Type B pancreatic cell (in vitro differentiated cells): ENCODE measurements at regions not wholly inside any gene's neighbourhood (a gene's known extent, or its start where the extent isn't known, plus 50 kb on each side); places are given as distances from the start of the nearest gene placed in this dataset.

Source experiments
- DNase-seq: peaks from one replicate; pipeline ENCODE4 v3.0.0; 2021; ENCODE audit warnings: mixed read lengths; ENCODE audit not compliant: unreplicated experiment; ENCODE audit errors: extremely low spot score
- H3K27ac Mint-ChIP-seq: 2 replicates; pipeline ENCODE4 v1.8.0; 2021; ENCODE audit warnings: mild to moderate bottlenecking, mixed read lengths
- H3K27me3 Mint-ChIP-seq: 2 replicates; pipeline ENCODE4 v1.8.0; 2021; ENCODE audit warnings: mixed read lengths
- H3K36me3 Mint-ChIP-seq: 2 replicates; pipeline ENCODE4 v1.8.0; 2021; ENCODE audit warnings: mixed read lengths
- H3K4me1 Mint-ChIP-seq: one replicate; pipeline ENCODE4 v1.8.0; 2021; ENCODE audit warnings: mixed read lengths; ENCODE audit not compliant: unreplicated experiment
- H3K4me3 Mint-ChIP-seq: 2 replicates; pipeline ENCODE4 v1.8.0; 2021; ENCODE audit warnings: mild to moderate bottlenecking, mixed read lengths
- H3K9me3 Mint-ChIP-seq: 2 replicates; pipeline ENCODE4 v1.8.0; 2021; ENCODE audit warnings: mixed read lengths
- TF ChIP-seq, protein P1 (sequence below): fragments of 200-600 bp; sonication (generic); conservative IDR thresholded peaks from 2 replicates; pipeline ENCODE4 v1.5.0; 2021; ENCODE audit warnings: antibody characterized with exemption, mild to moderate bottlenecking

DNA sequence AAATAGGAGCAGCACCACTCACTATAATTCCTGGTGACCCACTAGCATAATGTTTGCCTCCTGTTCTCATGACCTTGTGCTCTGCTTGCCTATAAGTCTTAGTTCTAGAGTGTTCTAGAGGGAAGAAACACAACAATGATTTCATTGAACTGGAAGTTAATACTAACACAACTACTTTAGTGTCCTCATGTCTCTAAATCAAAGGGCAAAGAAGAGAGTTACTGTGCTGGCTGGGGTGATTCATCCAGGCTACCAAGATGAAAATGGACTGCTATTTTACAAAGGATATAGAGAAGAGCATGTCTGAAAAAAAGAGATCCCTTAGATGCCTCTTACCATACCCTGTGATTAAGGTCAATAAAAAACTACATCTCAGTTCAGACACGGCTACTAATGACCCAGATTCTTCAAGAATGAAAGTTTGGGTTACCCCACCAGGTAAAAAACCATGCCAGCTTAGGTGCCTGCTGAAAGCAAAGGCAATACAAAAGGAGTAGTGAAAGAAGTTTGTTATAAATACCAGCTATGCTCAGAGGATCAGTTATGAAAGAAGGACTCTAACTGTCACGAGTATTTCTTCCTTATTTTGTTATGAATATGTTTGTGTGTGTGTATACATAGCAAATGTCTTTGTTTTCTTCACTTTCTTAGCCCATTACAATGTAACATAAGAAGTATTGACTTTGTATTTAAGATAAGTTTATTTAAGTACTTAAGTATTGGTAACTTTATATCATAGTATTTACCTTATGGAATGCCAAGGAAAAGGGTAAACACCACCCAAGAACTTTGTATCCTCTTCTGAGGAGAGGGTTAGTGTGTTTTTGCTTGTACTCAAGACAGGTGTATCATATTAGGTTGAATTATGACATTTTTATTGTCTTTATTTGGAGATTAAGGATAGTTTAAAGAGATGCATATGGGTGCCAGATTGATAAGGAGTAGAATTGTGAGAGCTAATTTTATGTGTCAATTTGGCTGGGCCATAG lies 314.1 kb upstream of the PTGER4 start:
- H3K27ac Mint-ChIP-seq = no peak overlapping the region
- H3K27me3 Mint-ChIP-seq = no peaks in the 10 kb centered on the region
- TF ChIP-seq, protein P1, sequence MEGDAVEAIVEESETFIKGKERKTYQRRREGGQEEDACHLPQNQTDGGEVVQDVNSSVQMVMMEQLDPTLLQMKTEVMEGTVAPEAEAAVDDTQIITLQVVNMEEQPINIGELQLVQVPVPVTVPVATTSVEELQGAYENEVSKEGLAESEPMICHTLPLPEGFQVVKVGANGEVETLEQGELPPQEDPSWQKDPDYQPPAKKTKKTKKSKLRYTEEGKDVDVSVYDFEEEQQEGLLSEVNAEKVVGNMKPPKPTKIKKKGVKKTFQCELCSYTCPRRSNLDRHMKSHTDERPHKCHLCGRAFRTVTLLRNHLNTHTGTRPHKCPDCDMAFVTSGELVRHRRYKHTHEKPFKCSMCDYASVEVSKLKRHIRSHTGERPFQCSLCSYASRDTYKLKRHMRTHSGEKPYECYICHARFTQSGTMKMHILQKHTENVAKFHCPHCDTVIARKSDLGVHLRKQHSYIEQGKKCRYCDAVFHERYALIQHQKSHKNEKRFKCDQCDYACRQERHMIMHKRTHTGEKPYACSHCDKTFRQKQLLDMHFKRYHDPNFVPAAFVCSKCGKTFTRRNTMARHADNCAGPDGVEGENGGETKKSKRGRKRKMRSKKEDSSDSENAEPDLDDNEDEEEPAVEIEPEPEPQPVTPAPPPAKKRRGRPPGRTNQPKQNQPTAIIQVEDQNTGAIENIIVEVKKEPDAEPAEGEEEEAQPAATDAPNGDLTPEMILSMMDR = no peak
- no peak for DNase-seq
- no peak overlapping the region for H3K4me3 Mint-ChIP-seq
- no peaks in the 10 kb centered on the region for H3K36me3 Mint-ChIP-seq
- H3K4me1 Mint-ChIP-seq = no peaks in the 10 kb centered on the region
- H3K9me3 Mint-ChIP-seq = peaks cover 11% of the 10 kb centered on the region

DNA sequence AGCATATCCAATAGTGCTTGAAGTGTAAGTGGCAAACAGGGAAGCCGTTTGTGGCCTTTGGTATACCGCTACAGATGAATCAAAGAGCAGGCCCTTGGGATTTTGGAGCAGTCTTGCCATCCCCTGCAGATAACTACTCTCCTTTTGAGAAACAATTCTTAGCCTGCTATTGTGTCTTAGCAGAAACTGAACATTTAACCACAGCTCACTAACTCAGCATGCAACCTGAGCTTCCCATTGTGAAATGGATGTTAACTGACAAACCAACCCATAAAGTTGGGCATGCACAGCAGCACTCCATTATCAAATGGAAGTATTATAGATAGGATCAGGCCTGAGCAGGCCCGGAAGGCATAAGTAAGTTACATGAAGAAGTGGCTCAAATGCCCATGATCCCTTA lies 315.3 kb upstream of the PTGER4 start:
- Mint-ChIP-seq H3K27me3 (no peaks in the 10 kb centered on the region), H3K27ac (no peak overlapping the region), H3K9me3 (peaks cover 11% of the 10 kb centered on the region), H3K4me3 (no peak overlapping the region), H3K4me1 (no peaks in the 10 kb centered on the region), H3K36me3 (no peaks in the 10 kb centered on the region)
- no peak for DNase-seq
- TF ChIP-seq, protein P1 = no peak

DNA sequence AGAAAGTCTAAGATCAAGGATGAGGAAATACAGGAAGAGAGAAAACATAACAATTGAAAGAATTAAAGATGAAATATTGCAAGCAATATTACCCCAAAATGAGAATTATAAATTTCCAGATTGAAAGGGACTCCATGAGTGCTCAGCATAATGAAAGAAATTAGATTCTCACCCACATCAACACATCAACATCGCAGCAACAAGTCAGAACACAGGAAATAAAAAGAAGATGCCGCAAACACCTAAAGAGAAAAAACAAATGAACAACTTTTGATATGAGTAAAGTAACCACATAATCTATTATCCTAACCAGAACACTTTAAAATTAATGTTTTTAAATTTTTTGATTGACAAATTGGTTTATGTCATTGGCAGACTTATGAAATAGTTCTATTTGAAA lies 318.3 kb upstream of the PTGER4 start:
- Mint-ChIP-seq H3K36me3 (no peaks in the 10 kb centered on the region), H3K4me1 (no peaks in the 10 kb centered on the region), H3K27ac (no peak overlapping the region), H3K4me3 (no peak overlapping the region), H3K27me3 (no peaks in the 10 kb centered on the region), H3K9me3 (peaks cover 11% of the 10 kb centered on the region)
- no peak for DNase-seq
- TF ChIP-seq, protein P1 = no peak

DNA sequence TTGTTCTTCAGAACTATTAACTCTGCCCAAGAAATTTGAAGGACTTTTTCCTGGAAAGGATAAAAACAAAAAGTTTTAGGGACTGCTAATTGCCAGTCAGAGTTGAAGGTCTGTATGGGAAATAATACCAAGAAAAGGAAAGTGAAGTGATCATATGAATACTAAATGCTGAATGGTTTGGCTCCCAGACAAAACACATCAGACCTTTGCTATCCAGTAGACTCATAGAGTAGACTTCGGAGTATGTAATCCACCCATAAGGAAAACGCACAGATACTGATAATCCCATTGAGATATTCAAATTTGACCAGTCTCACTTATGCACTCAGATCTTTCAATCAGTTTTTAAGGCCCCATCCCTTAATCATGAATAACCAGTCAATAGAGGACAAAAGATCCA lies 319.0 kb upstream of the PTGER4 start:
- Mint-ChIP-seq H3K27ac (no peak overlapping the region), H3K36me3 (no peaks in the 10 kb centered on the region), H3K27me3 (no peaks in the 10 kb centered on the region), H3K9me3 (peaks cover 11% of the 10 kb centered on the region), H3K4me3 (no peak overlapping the region), H3K4me1 (no peaks in the 10 kb centered on the region)
- TF ChIP-seq, protein P1 = no peak
- no peak for DNase-seq

DNA sequence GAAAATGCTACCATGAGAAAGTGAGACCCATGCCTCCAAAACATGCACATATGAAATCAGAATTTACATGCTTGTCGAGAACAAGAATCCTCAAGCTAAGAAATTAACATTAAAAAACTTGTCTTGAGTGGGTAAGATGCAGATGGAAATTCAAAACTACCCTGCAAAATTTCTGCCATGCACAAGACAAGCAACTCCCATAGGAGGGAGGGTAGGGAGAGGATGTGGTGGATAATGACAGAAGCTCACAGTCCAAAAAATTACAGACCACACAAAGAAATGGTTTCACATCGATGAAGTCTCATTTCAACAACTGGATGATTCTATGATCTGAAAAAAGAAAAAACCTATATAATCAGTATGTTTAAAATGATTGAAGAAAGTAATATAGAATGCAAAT lies 319.9 kb upstream of the PTGER4 start:
- Mint-ChIP-seq H3K27me3 (no peaks in the 10 kb centered on the region), H3K36me3 (no peaks in the 10 kb centered on the region), H3K4me3 (no peak overlapping the region), H3K27ac (no peak overlapping the region), H3K4me1 (no peaks in the 10 kb centered on the region), H3K9me3 (peaks cover 11% of the 10 kb centered on the region)
- TF ChIP-seq, protein P1 = no peak
- no peak for DNase-seq
